ENCODE measurements at regions not wholly inside any gene's neighbourhood (a gene's known extent, or its start where the extent isn't known, plus 50 kb on each side); places are given as distances from the start of the nearest gene placed in this dataset.

- TF ChIP-seq CTCF (IDR thresholded peaks at IDR 0.05; ENCODE audit: insufficient read depth, low read length) (no peak), POLR2AphosphoS5 (IDR thresholded peaks at IDR 0.05; ENCODE audit: low read depth) (no peak), GABPA (IDR thresholded peaks at IDR 0.05; ENCODE audit: low read depth) (no peak), SPI1 (IDR thresholded peaks at IDR 0.05; ENCODE audit: borderline replicate concordance, low read depth) (no peak)
These were observed 1304.5 kb downstream of the AACS start for GRCh38 chr12:126369487-126370463.

All from HL-60 (cell line).